NCI-H2029 treated with DMSO at 0.1 percent for 48 hours (cell line): ENCODE measurements at regions not wholly inside any gene's neighbourhood (a gene's known extent, or its start where the extent isn't known, plus 50 kb on each side); places are given as distances from the start of the nearest gene placed in this dataset.

Experiments used
- DNase-seq: peaks from one replicate; lab custom pipeline; 2025; lab: John Stamatoyannopoulos, UW

GRCh38 chr11:92838759-92839310, 130.6 kb upstream of the MTNR1B start:
- DNase-seq, result peak; percentile 45

- no peak for DNase-seq
Measured at GRCh38 chr11:92839450-92839849, 130.0 kb upstream of the MTNR1B start.

GRCh38 chr11:92841719-92842118, 127.7 kb upstream of the MTNR1B start:
- no peak for DNase-seq

GRCh38 chr11:92843455-92843854, 126.0 kb upstream of the MTNR1B start:
- no peak for DNase-seq

GRCh38 chr11:92844197-92844596, 125.3 kb upstream of the MTNR1B start:
- DNase-seq, result no peak

GRCh38 chr11:92845390-92845789, 124.1 kb upstream of the MTNR1B start:
- DNase-seq, result no peak

GRCh38 chr11:92845805-92846204, 123.6 kb upstream of the MTNR1B start:
- no peak for DNase-seq

GRCh38 chr11:92846491-92847125, 122.8 kb upstream of the MTNR1B start:
- no peak for DNase-seq

GRCh38 chr11:92848578-92848977, 120.9 kb upstream of the MTNR1B start:
- DNase-seq, result no peak

GRCh38 chr11:92850296-92850826, 119.1 kb upstream of the MTNR1B start:
- DNase-seq, result no peak

- DNase-seq, result no peak
Measured at GRCh38 chr11:92852229-92852628, 117.2 kb upstream of the MTNR1B start.

GRCh38 chr11:92852946-92853345, 116.5 kb upstream of the MTNR1B start:
- peak; percentile 49 for DNase-seq

- no peak for DNase-seq
Measured at GRCh38 chr11:92854162-92854561, 115.3 kb upstream of the MTNR1B start.

GRCh38 chr11:92854952-92855351, 114.5 kb upstream of the MTNR1B start:
- DNase-seq, result no peak

- no peak for DNase-seq
Measured at GRCh38 chr11:92855607-92856405, 113.6 kb upstream of the MTNR1B start.

- no peak for DNase-seq
Measured at GRCh38 chr11:92857407-92857806, 112.0 kb upstream of the MTNR1B start.

- no peak for DNase-seq
Measured at GRCh38 chr11:92859156-92859690, 110.2 kb upstream of the MTNR1B start.

- DNase-seq, result no peak
Measured at GRCh38 chr11:92861634-92862033, 107.8 kb upstream of the MTNR1B start.

GRCh38 chr11:92865352-92865751, 104.1 kb upstream of the MTNR1B start:
- DNase-seq, result no peak

- DNase-seq, result no peak
Measured at GRCh38 chr11:92866679-92867282, 102.7 kb upstream of the MTNR1B start.

GRCh38 chr11:92867913-92868619, 101.4 kb upstream of the MTNR1B start:
- no peak for DNase-seq

- no peak for DNase-seq
Measured at GRCh38 chr11:92869716-92870115, 99.7 kb upstream of the MTNR1B start.
